GM10266 (cell line): ENCODE measurements at regions not wholly inside any gene's neighbourhood (a gene's known extent, or its start where the extent isn't known, plus 50 kb on each side); places are given as distances from the start of the nearest gene placed in this dataset.

Source experiments
- DNase-seq: peaks from one replicate; pipeline ENCODE4 v3.0.0; 2012; ENCODE audit errors: extremely low spot score
- TF ChIP-seq, protein P1 (sequence below): IDR thresholded peaks from 2 replicates; pipeline ENCODE4 v1.5.1; 2012; ENCODE audit warnings: mild to moderate bottlenecking, low read depth; ENCODE audit not compliant: control insufficient read depth, insufficient read depth; ENCODE audit errors: missing control alignments

DNA sequence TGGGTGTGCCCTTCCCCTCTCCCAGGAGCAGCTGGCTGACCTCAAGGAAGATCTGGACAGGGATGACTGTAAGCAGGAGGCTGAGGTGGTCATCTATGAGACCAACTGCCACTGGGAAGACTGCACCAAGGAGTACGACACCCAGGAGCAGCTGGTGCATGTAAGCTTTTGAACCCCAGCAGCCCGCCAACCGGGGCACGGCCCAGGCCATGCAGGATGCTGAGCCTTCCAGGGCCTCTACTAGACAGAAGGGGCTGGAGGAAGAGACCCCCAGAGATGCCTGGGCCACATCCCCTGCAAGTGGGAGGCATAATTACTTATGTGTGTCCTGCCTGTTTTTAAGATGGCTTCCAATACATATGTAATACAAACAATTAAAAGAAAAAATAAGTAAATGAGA, 239.3 kb downstream of the GLI2 start:
- TF ChIP-seq, protein P1, sequence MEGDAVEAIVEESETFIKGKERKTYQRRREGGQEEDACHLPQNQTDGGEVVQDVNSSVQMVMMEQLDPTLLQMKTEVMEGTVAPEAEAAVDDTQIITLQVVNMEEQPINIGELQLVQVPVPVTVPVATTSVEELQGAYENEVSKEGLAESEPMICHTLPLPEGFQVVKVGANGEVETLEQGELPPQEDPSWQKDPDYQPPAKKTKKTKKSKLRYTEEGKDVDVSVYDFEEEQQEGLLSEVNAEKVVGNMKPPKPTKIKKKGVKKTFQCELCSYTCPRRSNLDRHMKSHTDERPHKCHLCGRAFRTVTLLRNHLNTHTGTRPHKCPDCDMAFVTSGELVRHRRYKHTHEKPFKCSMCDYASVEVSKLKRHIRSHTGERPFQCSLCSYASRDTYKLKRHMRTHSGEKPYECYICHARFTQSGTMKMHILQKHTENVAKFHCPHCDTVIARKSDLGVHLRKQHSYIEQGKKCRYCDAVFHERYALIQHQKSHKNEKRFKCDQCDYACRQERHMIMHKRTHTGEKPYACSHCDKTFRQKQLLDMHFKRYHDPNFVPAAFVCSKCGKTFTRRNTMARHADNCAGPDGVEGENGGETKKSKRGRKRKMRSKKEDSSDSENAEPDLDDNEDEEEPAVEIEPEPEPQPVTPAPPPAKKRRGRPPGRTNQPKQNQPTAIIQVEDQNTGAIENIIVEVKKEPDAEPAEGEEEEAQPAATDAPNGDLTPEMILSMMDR, result no peak
- DNase-seq, result no peak

DNA sequence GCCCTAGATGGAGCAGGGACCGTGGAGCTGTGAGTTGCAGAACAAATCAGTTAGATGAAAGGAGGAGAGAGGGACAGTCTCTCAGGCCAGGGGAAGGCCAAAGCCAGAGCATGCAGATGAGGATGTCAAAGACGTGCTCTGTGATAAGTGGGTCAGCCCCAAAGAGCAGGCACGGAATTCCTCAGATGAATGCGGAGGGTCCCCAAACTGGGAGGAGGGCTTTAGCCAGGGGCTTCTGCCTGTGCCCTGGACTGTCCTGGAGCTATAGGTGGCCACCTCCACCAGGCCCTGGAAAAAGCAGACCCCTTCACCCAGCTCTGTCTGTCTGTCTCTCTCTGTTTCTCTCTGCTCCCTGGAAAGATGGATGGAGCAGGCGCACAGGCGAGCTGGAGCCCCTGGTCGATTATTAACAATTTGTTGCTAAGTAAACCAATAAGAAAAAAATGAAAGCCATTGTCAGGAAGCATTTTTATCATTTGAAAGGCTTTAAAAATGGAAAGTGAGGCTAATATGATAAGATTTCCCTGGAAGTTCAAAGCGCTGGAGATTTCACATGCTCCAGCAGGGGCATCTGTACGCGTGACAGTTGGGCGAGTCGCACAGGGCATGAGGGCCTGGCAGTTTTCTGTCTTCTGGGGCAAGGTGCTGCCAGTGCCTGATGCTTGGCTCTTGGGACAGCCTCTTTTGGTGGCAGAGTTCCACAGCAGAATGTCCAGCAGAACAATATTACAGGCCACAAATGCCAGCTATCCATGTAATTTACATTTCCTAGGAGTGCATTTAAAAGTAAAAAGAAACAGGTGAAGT, 241.0 kb downstream of the GLI2 start:
- TF ChIP-seq, protein P1, result no peak
- DNase-seq, result no peak

DNA sequence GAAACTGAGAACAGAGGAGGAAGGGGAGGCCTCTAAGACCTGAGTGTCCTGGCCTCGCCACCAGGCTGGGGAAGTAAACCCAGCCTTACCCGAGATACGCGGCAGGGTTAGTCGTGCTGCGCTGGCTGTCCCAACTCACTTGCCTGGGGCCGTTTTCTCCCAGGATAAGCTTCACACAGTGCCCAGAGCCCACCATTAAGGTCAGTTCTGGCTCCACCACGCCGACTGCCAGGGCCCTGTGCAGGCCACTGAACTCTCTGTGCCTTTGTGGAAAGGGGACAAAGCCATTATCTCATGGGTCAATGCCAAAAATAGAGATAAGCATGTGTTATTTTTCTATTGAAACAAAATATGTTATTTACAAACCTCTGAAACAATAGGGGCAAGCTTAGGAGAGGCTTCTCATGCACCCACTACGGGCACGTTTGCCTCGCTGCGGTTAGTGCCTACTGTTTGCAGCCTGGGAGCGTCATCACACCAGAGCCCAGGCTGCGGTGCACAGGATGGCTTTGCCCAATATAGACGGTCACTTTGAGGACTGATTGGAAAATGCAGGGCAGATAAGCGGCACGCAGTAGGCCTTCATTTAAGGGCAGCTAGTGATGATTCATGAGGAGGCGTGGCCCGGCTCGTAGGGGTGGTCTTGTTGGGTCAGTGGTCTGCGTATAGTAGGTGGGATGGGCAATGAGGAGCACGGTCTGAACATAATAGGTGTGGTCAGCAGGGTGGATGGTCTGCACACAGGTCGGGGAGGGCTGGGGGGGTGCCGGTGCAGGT, 242.1 kb downstream of the GLI2 start:
- TF ChIP-seq, protein P1, result no peak
- DNase-seq, result no peak

DNA sequence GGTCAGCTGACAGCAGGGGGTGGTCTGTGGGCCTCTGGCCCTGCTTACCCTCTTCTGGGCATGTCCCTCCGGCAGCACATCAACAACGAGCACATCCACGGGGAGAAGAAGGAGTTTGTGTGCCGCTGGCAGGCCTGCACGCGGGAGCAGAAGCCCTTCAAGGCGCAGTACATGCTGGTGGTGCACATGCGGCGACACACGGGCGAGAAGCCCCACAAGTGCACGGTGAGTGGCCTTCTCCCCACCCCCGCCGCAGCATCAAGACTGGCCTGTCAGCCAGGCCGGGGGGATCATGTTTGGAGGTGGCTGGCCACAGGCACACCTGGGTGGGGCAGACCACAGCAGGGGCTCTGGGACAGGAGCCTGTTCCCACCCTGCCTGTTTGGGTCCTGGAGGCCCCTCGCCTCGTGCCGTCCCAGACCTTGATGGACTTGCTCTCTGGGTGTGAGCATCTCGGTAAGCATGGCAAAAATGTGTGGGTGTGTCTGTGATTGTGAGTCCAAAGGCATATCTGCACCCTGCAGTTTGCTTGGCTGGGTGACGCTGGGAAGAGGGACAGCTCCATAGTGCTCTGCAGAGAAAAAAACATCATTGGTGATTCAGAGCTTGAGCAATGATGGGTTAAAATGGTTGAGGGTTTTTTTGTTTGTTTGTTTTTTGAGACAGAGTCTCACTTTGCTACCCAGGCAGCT, 242.8 kb downstream of the GLI2 start:
- no peak for DNase-seq
- TF ChIP-seq, protein P1, result no peak

DNA sequence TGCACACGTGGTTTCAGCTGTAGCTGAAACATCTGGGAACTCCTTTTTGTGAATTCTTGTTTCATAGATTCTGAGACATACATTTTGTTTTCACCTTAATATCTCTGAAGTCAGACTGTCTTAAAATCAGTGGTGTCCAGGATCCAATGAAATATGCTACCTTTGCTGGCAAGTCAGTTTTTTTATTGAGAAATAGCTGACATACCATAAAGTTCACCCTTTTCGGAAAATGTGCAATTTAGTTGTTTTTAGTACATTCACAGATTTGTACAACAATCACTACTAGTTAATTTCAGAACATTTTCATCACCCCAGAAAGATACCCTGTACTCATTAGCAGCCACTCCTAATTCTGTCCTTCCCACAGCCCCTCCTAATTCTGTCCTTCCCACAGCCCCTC, 243.7 kb downstream of the GLI2 start:
- TF ChIP-seq, protein P1, result no peak
- no peak for DNase-seq

DNA sequence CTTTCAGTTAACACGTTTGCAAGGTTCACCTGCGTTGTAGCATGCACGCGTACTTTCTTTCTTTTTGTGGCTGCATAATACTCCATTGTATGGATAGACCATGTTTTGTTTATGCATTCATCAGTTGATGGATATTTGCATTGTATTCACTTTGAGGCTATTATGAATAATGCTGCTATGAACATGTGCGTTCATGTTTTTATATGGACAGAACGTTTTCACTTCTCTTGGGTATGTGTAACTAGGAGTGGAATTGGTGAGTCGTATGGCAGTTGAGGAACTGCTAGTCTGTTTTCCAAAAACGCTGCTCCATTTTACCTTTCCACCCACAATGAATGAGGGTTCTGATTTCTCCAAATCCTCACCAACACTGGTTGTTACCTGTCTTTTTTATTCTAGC, 244.3 kb downstream of the GLI2 start:
- no peak for DNase-seq
- TF ChIP-seq, protein P1, result no peak
